GM23248 (cell line): ENCODE measurements at regions not wholly inside any gene's neighbourhood (a gene's known extent, or its start where the extent isn't known, plus 50 kb on each side); places are given as distances from the start of the nearest gene placed in this dataset.

ENCODE experiments used
- EZH2 ChIP-seq: fragments of 200-600 bp; sonication (generic); IDR thresholded peaks from 2 replicates; pipeline ENCODE4 v1.6.1; 2018; ENCODE audit warnings: antibody characterized with exemption, mild to moderate bottlenecking; ENCODE audit not compliant: insufficient read depth, poor library complexity, severe bottlenecking
- EZH2phosphoT487 ChIP-seq: fragments of 200-600 bp; sonication (generic); IDR thresholded peaks from 2 replicates; pipeline ENCODE4 v1.6.1; 2018; ENCODE audit warnings: antibody characterized with exemption, moderate library complexity, mild to moderate bottlenecking, low read depth; ENCODE audit not compliant: insufficient read depth

DNA sequence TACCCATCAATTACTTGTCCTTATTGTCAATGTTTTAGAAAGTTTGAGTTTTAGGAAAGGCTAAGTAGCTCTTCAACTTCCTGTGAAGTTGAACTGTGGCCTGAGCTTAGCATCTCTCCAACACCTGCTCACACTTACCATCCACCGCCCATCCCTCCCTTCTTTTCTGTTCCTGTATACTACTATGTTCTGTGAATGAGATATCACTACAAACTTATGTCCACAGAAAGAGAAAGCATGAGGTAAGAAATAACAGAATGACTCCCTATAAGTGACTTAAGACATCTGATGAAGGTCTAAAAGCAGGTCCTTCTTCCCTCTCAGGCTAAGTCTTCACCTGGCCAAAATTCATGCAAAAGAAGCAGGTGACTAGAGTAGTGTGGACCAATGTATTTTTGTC, 246.3 kb upstream of the PREP start:
- TF ChIP-seq EZH2phosphoT487 (no peak), EZH2 (no peak)
